ENCODE measurements at regions not wholly inside any gene's neighbourhood (a gene's known extent, or its start where the extent isn't known, plus 50 kb on each side); places are given as distances from the start of the nearest gene placed in this dataset.
"Not testable (repeated sequence)": the region's sequence is repeated elsewhere in the genome, so short reads cannot be mapped to it uniquely, and the experiment has no call there.

- peak; percentile 71 for FAIRE-seq
These were observed 660.3 kb upstream of the PITX2 start for GRCh38 chr4:111283066-111283677.

GRCh38 chr4:111296466-111296865, 673.6 kb upstream of the PITX2 start:
- FAIRE-seq = no peak

GRCh38 chr4:111303806-111304205, 680.9 kb upstream of the PITX2 start:
- FAIRE-seq = no peak

- FAIRE-seq = no peak
These were observed 700.6 kb upstream of the PITX2 start for GRCh38 chr4:111323496-111323895.

GRCh38 chr4:111323916-111324315, 701.0 kb upstream of the PITX2 start:
- no peak for FAIRE-seq

- FAIRE-seq = no peak
These were observed 703.6 kb upstream of the PITX2 start for GRCh38 chr4:111326450-111326849.

- no peak for FAIRE-seq
These were observed 707.9 kb upstream of the PITX2 start for GRCh38 chr4:111330786-111331185.

GRCh38 chr4:111334361-111334760, 711.5 kb upstream of the PITX2 start:
- FAIRE-seq = no peak

- FAIRE-seq = not testable (repeated sequence)
These were observed 714.5 kb upstream of the PITX2 start for GRCh38 chr4:111337186-111337876.

- FAIRE-seq = no peak
These were observed 736.7 kb upstream of the PITX2 start for GRCh38 chr4:111359602-111360001.

GRCh38 chr4:111360906-111361305, 738.0 kb upstream of the PITX2 start:
- FAIRE-seq = no peak

GRCh38 chr4:111362941-111363361, 740.1 kb upstream of the PITX2 start:
- FAIRE-seq = no peak

GRCh38 chr4:111377880-111378279, 755.0 kb upstream of the PITX2 start:
- not testable (repeated sequence) for FAIRE-seq

- no peak for FAIRE-seq
These were observed 756.7 kb upstream of the FAM241A start for GRCh38 chr4:111388561-111388960.

- FAIRE-seq = no peak
These were observed 753.4 kb upstream of the FAM241A start for GRCh38 chr4:111391829-111392228.

- no peak for FAIRE-seq
These were observed 751.5 kb upstream of the FAM241A start for GRCh38 chr4:111393781-111394180.

- no peak for FAIRE-seq
These were observed 746.3 kb upstream of the FAM241A start for GRCh38 chr4:111398906-111399330.

- FAIRE-seq = no peak
These were observed 745.6 kb upstream of the FAM241A start for GRCh38 chr4:111399623-111400022.

GRCh38 chr4:111400741-111401140, 744.5 kb upstream of the FAM241A start:
- FAIRE-seq = no peak

GRCh38 chr4:111404673-111405072, 740.6 kb upstream of the FAM241A start:
- FAIRE-seq = no peak

GRCh38 chr4:111405989-111406388, 739.3 kb upstream of the FAM241A start:
- FAIRE-seq = no peak

- no peak for FAIRE-seq
These were observed 734.7 kb upstream of the FAM241A start for GRCh38 chr4:111410571-111410970.

GRCh38 chr4:111417521-111417920, 727.7 kb upstream of the FAM241A start:
- no peak for FAIRE-seq

- no peak for FAIRE-seq
These were observed 711.8 kb upstream of the FAM241A start for GRCh38 chr4:111433441-111433840.

GRCh38 chr4:111434586-111434985, 710.7 kb upstream of the FAM241A start:
- no peak for FAIRE-seq

All from G401.6 (cell line).